Upper lobe of left lung (tissue), 4 donors: ENCODE measurements at regions not wholly inside any gene's neighbourhood (a gene's known extent, or its start where the extent isn't known, plus 50 kb on each side); places are given as distances from the start of the nearest gene placed in this dataset.

Source experiments
- POLR2A ChIP-seq, 4 donors: fragments of 450-650 bp; IDR thresholded peaks; one replicate each; pipeline ENCODE4 v1.5.1; 2016 to 2017; ENCODE audit warnings: antibody characterized with exemption in 4 of 4, mild to moderate bottlenecking in 2 of 4
- TF ChIP-seq, protein P1 (sequence below), 6 experiments: fragments of 450-650 bp in 4 of 6; fragments of 200-600 bp in 2 of 6; sonication (generic) in 2 of 6; IDR thresholded peaks; one replicate each; pipeline ENCODE4 v1.5.1; 2016 to 2019; ENCODE audit warnings: antibody characterized with exemption in 6 of 6

GRCh38 chr5:26610577-26610976 lies 427.8 kb downstream of the CDH9 start:
- TF ChIP-seq, protein P1, sequence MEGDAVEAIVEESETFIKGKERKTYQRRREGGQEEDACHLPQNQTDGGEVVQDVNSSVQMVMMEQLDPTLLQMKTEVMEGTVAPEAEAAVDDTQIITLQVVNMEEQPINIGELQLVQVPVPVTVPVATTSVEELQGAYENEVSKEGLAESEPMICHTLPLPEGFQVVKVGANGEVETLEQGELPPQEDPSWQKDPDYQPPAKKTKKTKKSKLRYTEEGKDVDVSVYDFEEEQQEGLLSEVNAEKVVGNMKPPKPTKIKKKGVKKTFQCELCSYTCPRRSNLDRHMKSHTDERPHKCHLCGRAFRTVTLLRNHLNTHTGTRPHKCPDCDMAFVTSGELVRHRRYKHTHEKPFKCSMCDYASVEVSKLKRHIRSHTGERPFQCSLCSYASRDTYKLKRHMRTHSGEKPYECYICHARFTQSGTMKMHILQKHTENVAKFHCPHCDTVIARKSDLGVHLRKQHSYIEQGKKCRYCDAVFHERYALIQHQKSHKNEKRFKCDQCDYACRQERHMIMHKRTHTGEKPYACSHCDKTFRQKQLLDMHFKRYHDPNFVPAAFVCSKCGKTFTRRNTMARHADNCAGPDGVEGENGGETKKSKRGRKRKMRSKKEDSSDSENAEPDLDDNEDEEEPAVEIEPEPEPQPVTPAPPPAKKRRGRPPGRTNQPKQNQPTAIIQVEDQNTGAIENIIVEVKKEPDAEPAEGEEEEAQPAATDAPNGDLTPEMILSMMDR (IDR thresholded peaks at IDR 0.05), result no peak
- TF ChIP-seq POLR2A (IDR thresholded peaks at IDR 0.05), result no peak
